SK-N-SH treated with all-trans-retinoic acid at 6 μM for 48 hours (cell line): ENCODE measurements at regions not wholly inside any gene's neighbourhood (a gene's known extent, or its start where the extent isn't known, plus 50 kb on each side); places are given as distances from the start of the nearest gene placed in this dataset.

ENCODE experiments used
- ATAC-seq: fragments of 200-7000 bp; cut with Tn5 transposase; 3 replicates; pipeline ENCODE4 v1.9.1; 2020; ENCODE audit warnings: mild to moderate bottlenecking, moderate library complexity
- ARNTL ChIP-seq: fragments of 450-650 bp; formaldehyde crosslinking; IDR thresholded peaks from 2 replicates; pipeline ENCODE4 v1.5.0; 2020; ENCODE audit warnings: low read depth, mild to moderate bottlenecking, moderate library complexity, borderline replicate concordance
- BACH2 ChIP-seq: fragments of 250-450 bp; sonication (Bioruptor Pico); IDR thresholded peaks from 2 replicates; pipeline ENCODE4 v1.9.0; 2021; ENCODE audit warnings: mild to moderate bottlenecking, borderline replicate concordance
- GLIS3 ChIP-seq: fragments of 250-450 bp; sonication (Bioruptor Pico); IDR thresholded peaks from 2 replicates; pipeline ENCODE4 v1.5.0; 2020; ENCODE audit warnings: mild to moderate bottlenecking, moderate library complexity
- OSR1 ChIP-seq: fragments of 250-450 bp; sonication (Bioruptor Pico); IDR thresholded peaks from 2 replicates; pipeline ENCODE4 v1.8.0; 2022; ENCODE audit warnings: moderate library complexity, mild to moderate bottlenecking, inconsistent platforms
- POU6F1 ChIP-seq: fragments of 250-450 bp; sonication (Bioruptor Pico); IDR thresholded peaks from 2 replicates; pipeline ENCODE4 v1.8.0; 2021; ENCODE audit warnings: low read depth, mild to moderate bottlenecking, moderate library complexity, borderline replicate concordance
- PPARA ChIP-seq: fragments of 250-450 bp; sonication (Bioruptor Pico); IDR thresholded peaks from 2 replicates; pipeline ENCODE4 v1.5.0; 2020; ENCODE audit warnings: mild to moderate bottlenecking, borderline replicate concordance
- TCF4 ChIP-seq: fragments of 250-450 bp; sonication (Bioruptor Pico); IDR thresholded peaks from 2 replicates; pipeline ENCODE4 v1.8.0; 2021; ENCODE audit warnings: mild to moderate bottlenecking, moderate library complexity, borderline replicate concordance
- TSHZ2 ChIP-seq: fragments of 250-450 bp; sonication (Bioruptor Pico); IDR thresholded peaks from 2 replicates; pipeline ENCODE4 v1.5.0; 2020; ENCODE audit warnings: mild to moderate bottlenecking, moderate library complexity
- ZC3H10 ChIP-seq: fragments of 250-450 bp; sonication (Bioruptor Pico); IDR thresholded peaks from 2 replicates; pipeline ENCODE4 v1.5.1; 2021; ENCODE audit warnings: mild to moderate bottlenecking, moderate library complexity
- ZFP3 ChIP-seq: fragments of 250-450 bp; sonication (Bioruptor Pico); IDR thresholded peaks from 2 replicates; pipeline ENCODE4 v1.5.0; 2020; ENCODE audit warnings: mild to moderate bottlenecking, moderate library complexity
- ZNF565 ChIP-seq: fragments of 450-650 bp; formaldehyde crosslinking; conservative IDR thresholded peaks from 2 replicates; pipeline ENCODE4 v1.5.0; 2020; ENCODE audit warnings: low read depth, mild to moderate bottlenecking, moderate library complexity
- ZNF70 ChIP-seq: fragments of 450-650 bp; formaldehyde crosslinking; IDR thresholded peaks from 2 replicates; pipeline ENCODE4 v1.5.0; 2020; ENCODE audit warnings: mild to moderate bottlenecking, moderate library complexity
- ZNF8 ChIP-seq: fragments of 450-650 bp; formaldehyde crosslinking; IDR thresholded peaks from 2 replicates; pipeline ENCODE4 v1.5.0; 2020; ENCODE audit warnings: mild to moderate bottlenecking, moderate library complexity
- TF ChIP-seq, protein P1 (sequence below): fragments of 250-450 bp; sonication (Bioruptor Pico); IDR thresholded peaks from 2 replicates; pipeline ENCODE4 v1.5.1; 2020; ENCODE audit warnings: low read depth, mild to moderate bottlenecking, moderate library complexity
- TF ChIP-seq, protein P2 (sequence below): fragments of 250-450 bp; sonication (Bioruptor Pico); IDR thresholded peaks from 2 replicates; pipeline ENCODE4 v1.5.1; 2021; ENCODE audit warnings: mild to moderate bottlenecking, moderate library complexity

GRCh38 chr2:66110086-66110485, 324.8 kb upstream of the MEIS1 start (continued):
- TF ChIP-seq, protein P1, sequence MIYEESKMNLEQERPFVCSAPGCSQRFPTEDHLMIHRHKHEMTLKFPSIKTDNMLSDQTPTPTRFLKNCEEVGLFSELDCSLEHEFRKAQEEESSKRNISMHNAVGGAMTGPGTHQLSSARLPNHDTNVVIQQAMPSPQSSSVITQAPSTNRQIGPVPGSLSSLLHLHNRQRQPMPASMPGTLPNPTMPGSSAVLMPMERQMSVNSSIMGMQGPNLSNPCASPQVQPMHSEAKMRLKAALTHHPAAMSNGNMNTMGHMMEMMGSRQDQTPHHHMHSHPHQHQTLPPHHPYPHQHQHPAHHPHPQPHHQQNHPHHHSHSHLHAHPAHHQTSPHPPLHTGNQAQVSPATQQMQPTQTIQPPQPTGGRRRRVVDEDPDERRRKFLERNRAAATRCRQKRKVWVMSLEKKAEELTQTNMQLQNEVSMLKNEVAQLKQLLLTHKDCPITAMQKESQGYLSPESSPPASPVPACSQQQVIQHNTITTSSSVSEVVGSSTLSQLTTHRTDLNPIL = no peak
- no peak for TF ChIP-seq ZNF70
- TF ChIP-seq ZNF8 (CRISPR knock-in tag) = no peak
- TF ChIP-seq TCF4 (CRISPR knock-in tag) = no peak
- TF ChIP-seq TSHZ2 (CRISPR knock-in tag) = no peak
- no peak for TF ChIP-seq OSR1

- no peak for ATAC-seq
Measured at GRCh38 chr2:66109419-66109818, 325.5 kb upstream of the MEIS1 start.

More at GRCh38 chr2:66109419-66109818, 325.5 kb upstream of the MEIS1 start:
- no peak for TF ChIP-seq ZNF565 (CRISPR knock-in tag)
- TF ChIP-seq PPARA = no peak
- TF ChIP-seq OSR1 = no peak
- no peak for TF ChIP-seq ZNF8 (CRISPR knock-in tag)
- TF ChIP-seq, protein P2, sequence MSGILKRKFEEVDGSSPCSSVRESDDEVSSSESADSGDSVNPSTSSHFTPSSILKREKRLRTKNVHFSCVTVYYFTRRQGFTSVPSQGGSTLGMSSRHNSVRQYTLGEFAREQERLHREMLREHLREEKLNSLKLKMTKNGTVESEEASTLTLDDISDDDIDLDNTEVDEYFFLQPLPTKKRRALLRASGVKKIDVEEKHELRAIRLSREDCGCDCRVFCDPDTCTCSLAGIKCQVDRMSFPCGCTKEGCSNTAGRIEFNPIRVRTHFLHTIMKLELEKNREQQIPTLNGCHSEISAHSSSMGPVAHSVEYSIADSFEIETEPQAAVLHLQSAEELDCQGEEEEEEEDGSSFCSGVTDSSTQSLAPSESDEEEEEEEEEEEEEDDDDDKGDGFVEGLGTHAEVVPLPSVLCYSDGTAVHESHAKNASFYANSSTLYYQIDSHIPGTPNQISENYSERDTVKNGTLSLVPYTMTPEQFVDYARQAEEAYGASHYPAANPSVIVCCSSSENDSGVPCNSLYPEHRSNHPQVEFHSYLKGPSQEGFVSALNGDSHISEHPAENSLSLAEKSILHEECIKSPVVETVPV = no peak
- no peak for TF ChIP-seq TCF4 (CRISPR knock-in tag)
- no peak for TF ChIP-seq ZFP3
- TF ChIP-seq, protein P1 = no peak
- no peak for TF ChIP-seq ARNTL (CRISPR knock-in tag)
- no peak for TF ChIP-seq POU6F1 (CRISPR knock-in tag)
- TF ChIP-seq TSHZ2 (CRISPR knock-in tag) = no peak
- TF ChIP-seq ZC3H10 (CRISPR knock-in tag) = no peak
- TF ChIP-seq GLIS3 (CRISPR knock-in tag) = no peak
- TF ChIP-seq BACH2 (CRISPR knock-in tag) = no peak
